ENCODE measurements at regions not wholly inside any gene's neighbourhood (a gene's known extent, or its start where the extent isn't known, plus 50 kb on each side); places are given as distances from the start of the nearest gene placed in this dataset.

- no peak for DNase-seq (ENCODE audit: low read depth, low spot score)
- H3K4me1 ChIP-seq (ENCODE audit: control insufficient read depth in 1 of 2, insufficient read depth in 2 of 2, low read length in 2 of 2), result no peaks in the 10 kb centered on the region
- BruUV-seq (replicated peaks), result no TSS peak
- no peak for TF ChIP-seq ATF3 (IDR thresholded peaks at IDR 0.05)
- TF ChIP-seq CTCF (IDR thresholded peaks at IDR 0.05 in 2 of 3, conservative IDR thresholded peaks at IDR 0.05 in 1 of 3; ENCODE audit: borderline replicate concordance in 1 of 3, insufficient read depth in 1 of 3, low read depth in 2 of 3, low read length in 2 of 3), result no peak
- no peak for TF ChIP-seq RAD21 (IDR thresholded peaks at IDR 0.05; ENCODE audit: low read depth)
- TF ChIP-seq POLR2AphosphoS5 (IDR thresholded peaks at IDR 0.05; ENCODE audit: low read depth, low read length), result no peak
- TF ChIP-seq SP1 (IDR thresholded peaks at IDR 0.05; ENCODE audit: low read depth), result no peak
- TF ChIP-seq, protein P1, sequence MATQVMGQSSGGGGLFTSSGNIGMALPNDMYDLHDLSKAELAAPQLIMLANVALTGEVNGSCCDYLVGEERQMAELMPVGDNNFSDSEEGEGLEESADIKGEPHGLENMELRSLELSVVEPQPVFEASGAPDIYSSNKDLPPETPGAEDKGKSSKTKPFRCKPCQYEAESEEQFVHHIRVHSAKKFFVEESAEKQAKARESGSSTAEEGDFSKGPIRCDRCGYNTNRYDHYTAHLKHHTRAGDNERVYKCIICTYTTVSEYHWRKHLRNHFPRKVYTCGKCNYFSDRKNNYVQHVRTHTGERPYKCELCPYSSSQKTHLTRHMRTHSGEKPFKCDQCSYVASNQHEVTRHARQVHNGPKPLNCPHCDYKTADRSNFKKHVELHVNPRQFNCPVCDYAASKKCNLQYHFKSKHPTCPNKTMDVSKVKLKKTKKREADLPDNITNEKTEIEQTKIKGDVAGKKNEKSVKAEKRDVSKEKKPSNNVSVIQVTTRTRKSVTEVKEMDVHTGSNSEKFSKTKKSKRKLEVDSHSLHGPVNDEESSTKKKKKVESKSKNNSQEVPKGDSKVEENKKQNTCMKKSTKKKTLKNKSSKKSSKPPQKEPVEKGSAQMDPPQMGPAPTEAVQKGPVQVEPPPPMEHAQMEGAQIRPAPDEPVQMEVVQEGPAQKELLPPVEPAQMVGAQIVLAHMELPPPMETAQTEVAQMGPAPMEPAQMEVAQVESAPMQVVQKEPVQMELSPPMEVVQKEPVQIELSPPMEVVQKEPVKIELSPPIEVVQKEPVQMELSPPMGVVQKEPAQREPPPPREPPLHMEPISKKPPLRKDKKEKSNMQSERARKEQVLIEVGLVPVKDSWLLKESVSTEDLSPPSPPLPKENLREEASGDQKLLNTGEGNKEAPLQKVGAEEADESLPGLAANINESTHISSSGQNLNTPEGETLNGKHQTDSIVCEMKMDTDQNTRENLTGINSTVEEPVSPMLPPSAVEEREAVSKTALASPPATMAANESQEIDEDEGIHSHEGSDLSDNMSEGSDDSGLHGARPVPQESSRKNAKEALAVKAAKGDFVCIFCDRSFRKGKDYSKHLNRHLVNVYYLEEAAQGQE (IDR thresholded peaks at IDR 0.05; ENCODE audit: low read depth), result no peak
- TF ChIP-seq ZFX (IDR thresholded peaks at IDR 0.05), result no peak
- no peak for TF ChIP-seq SRF (IDR thresholded peaks at IDR 0.05; ENCODE audit: low read depth)
- no peak for TF ChIP-seq YY1 (IDR thresholded peaks at IDR 0.05; ENCODE audit: extremely low read depth, insufficient replicate concordance, low read depth, low read length)
- no peak for TF ChIP-seq EZH2 (IDR thresholded peaks at IDR 0.05)
- no peak for TF ChIP-seq CBX3 (IDR thresholded peaks at IDR 0.05; ENCODE audit: low read depth)
- TF ChIP-seq EGR1 (IDR thresholded peaks at IDR 0.05; ENCODE audit: low read depth), result no peak
- TF ChIP-seq ZNF274 (IDR thresholded peaks at IDR 0.05; ENCODE audit: low read depth, low read length), result no peak
- H3K4me3 ChIP-seq (replicated peaks in 1 of 2; ENCODE audit: low read depth in 1 of 2, low read length in 2 of 2), result no peak overlapping the region
- H4K20me1 ChIP-seq (ENCODE audit: insufficient read depth), result no peaks in the 10 kb centered on the region
- no peaks in the 10 kb centered on the region for H3K9me2 ChIP-seq (ENCODE audit: insufficient read depth)
- no peaks in the 10 kb centered on the region for H3K9me3 ChIP-seq (ENCODE audit: control insufficient read depth in 1 of 2, insufficient read depth in 1 of 2, low read depth in 1 of 2, low read length in 2 of 2)
- ChIA-PET POLR2A (no interaction called here), RAD21 (ENCODE audit: low non-redundant PET in 1 of 2, low total read pairs in 2 of 2, uncharacterized antibody in 2 of 2, unreplicated experiment in 2 of 2) (no interaction called here), CTCF (no interaction called here)
- H3K27ac ChIP-seq (ENCODE audit: low read depth, low read length), result no peak overlapping the region
- no peaks in the 10 kb centered on the region for H3K36me3 ChIP-seq (ENCODE audit: control insufficient read depth in 1 of 2, insufficient read depth in 2 of 2, low read length in 2 of 2)
- intact Hi-C loops (cut with micrococcal nuclease), result no loop called here
- no peak overlapping the region for H3K4me2 ChIP-seq (ENCODE audit: low read length)
- ATAC-seq, result no peak
- H3K27me3 ChIP-seq (ENCODE audit: insufficient read depth, low read length), result no peaks in the 10 kb centered on the region
- H3K9ac ChIP-seq (ENCODE audit: low read length), result no peak overlapping the region
- no peak overlapping the region for H2AFZ ChIP-seq (ENCODE audit: low read depth, low read length, poor library complexity, severe bottlenecking)
- no peaks in the 10 kb centered on the region for H3K79me2 ChIP-seq (ENCODE audit: insufficient read depth, low read length)
These were observed 199.5 kb upstream of the LPP start for GRCh38 chr3:187954516-187954872.

All from HCT116 (cell line).